ENCODE measurements at regions not wholly inside any gene's neighbourhood (a gene's known extent, or its start where the extent isn't known, plus 50 kb on each side); places are given as distances from the start of the nearest gene placed in this dataset.
"Not testable (repeated sequence)": the region's sequence is repeated elsewhere in the genome, so short reads cannot be mapped to it uniquely, and the experiment has no call there.

GRCh38 chr11:109606256-109606655 is 184.3 kb downstream of the C11orf87 start:
- Mint-ChIP-seq H3K4me3 (no peak overlapping the region), H3K9me3 (no peaks in the 10 kb centered on the region), H3K27ac (no peak overlapping the region), H3K27me3 (no peaks in the 10 kb centered on the region), H3K36me3 (no peaks in the 10 kb centered on the region), H3K4me1 (no peaks in the 10 kb centered on the region)
- no peak for ATAC-seq

DNA sequence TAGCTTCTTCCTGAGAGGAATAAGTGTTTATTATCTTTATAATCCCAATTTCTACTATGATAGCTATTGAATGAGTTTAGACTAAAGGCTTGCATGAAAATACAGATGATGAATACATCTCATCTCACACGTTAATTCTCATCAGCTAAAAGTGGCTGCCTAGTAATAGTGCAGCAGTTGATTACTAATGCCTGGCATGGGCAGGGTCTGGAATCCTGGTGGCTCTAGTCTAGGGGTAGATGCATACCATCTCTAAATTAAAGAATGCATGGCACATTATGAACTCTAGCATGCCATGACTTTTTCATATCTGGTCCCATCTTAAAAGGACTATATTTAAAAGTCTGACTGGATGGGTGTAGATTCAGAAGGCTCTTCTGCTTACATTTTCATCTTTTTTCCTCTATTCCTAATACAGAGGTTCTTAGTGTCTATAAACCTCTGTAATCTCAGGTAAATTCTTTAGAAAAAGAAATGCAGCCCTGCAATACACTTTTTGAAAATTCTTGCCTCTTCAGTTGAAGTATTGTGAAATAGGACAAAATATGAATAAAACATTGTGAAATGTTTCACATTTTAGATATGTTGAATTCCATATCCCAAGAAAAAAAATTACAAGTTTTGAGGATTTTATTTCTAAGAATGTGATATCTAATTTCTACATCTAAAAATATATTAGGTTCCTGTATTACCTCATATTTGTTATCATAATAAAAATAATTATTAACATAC is 187.6 kb downstream of the C11orf87 start:
- no peak overlapping the region for H3K27ac Mint-ChIP-seq
- ATAC-seq, result no peak
- H3K36me3 Mint-ChIP-seq, result no peaks in the 10 kb centered on the region
- H3K4me3 Mint-ChIP-seq, result no peak overlapping the region
- H3K4me1 Mint-ChIP-seq, result no peaks in the 10 kb centered on the region
- H3K9me3 Mint-ChIP-seq, result no peaks in the 10 kb centered on the region
- no peaks in the 10 kb centered on the region for H3K27me3 Mint-ChIP-seq

DNA sequence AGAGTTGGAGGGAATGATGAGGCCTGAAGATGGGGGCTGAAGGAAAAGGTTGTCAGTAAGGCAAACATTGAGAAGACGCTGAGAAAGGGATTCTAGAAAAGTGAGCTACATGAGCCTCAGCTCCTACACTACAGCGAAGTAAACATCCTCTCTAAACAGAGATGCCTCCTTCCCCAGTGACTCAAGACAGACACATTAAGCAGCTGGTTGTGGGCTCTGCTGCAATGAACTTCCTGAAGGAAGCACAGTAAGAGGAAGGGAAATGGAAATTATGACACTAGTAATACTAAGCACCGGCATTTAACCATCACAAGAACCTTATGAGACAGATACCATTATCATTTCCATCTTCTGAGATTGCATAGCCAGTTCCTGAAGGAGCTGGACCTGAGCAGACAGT is 190.5 kb downstream of the C11orf87 start:
- Mint-ChIP-seq H3K36me3 (no peaks in the 10 kb centered on the region), H3K4me3 (no peak overlapping the region), H3K4me1 (no peaks in the 10 kb centered on the region), H3K9me3 (no peaks in the 10 kb centered on the region), H3K27me3 (no peaks in the 10 kb centered on the region), H3K27ac (no peak overlapping the region)
- no peak for ATAC-seq

DNA sequence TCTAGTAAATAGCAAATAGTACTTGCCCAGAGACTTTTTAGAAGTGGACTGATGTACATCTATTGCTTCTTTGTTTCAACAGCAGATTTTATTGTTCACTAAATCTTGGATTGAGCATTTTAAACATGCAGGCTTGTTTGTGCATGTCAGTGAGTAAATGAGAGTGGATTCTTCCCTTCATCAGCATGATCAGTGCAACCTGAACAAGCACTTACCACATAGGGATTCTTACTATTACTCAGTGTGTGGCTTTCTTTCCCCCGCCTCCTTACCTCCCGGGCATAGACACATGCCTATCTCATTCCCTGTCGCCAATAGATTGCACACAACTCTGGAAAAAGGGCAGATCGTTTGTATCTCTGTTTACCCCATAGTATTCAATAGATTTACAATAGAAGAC is 197.5 kb downstream of the C11orf87 start:
- no peaks in the 10 kb centered on the region for H3K4me1 Mint-ChIP-seq
- H3K36me3 Mint-ChIP-seq, result no peaks in the 10 kb centered on the region

GRCh38 chr11:109629734-109630133 is 207.7 kb downstream of the C11orf87 start:
- no peaks in the 10 kb centered on the region for H3K27me3 Mint-ChIP-seq
- ATAC-seq, result no peak
- no peak overlapping the region for H3K4me3 Mint-ChIP-seq
- H3K27ac Mint-ChIP-seq, result no peak overlapping the region
- no peaks in the 10 kb centered on the region for H3K36me3 Mint-ChIP-seq
- H3K4me1 Mint-ChIP-seq, result no peaks in the 10 kb centered on the region
- H3K9me3 Mint-ChIP-seq, result peaks cover 17% of the 10 kb centered on the region

More for the DNA sequence above, 197.5 kb downstream of the C11orf87 start:
- no peak overlapping the region for H3K4me3 Mint-ChIP-seq
- H3K9me3 Mint-ChIP-seq, result no peaks in the 10 kb centered on the region
- no peak for ATAC-seq
- H3K27ac Mint-ChIP-seq, result no peak overlapping the region
- H3K27me3 Mint-ChIP-seq, result no peaks in the 10 kb centered on the region

DNA sequence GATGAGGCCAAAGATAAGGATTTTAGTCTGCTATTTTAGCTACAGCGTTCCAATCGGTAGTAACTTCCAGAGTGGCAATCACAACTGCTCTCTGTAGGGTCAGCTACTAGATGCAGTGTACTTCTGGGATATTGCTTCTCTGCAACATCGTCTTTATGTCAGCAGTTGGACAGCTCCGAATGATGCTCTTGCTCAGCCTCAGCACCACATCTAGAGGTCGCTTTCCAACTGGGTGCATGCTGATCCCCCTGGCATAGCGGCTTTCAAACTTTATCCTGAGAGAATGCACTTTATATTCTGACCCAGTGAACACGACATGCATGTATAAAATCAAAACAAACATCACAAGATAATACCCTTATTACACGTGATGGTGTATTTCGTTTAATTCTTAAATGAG is 219.6 kb downstream of the C11orf87 start:
- H3K27ac Mint-ChIP-seq, result no peak overlapping the region
- ATAC-seq, result no peak
- H3K36me3 Mint-ChIP-seq, result no peaks in the 10 kb centered on the region
- H3K4me3 Mint-ChIP-seq, result no peak overlapping the region
- H3K27me3 Mint-ChIP-seq, result no peaks in the 10 kb centered on the region
- H3K9me3 Mint-ChIP-seq, result no peaks in the 10 kb centered on the region
- H3K4me1 Mint-ChIP-seq, result no peaks in the 10 kb centered on the region

DNA sequence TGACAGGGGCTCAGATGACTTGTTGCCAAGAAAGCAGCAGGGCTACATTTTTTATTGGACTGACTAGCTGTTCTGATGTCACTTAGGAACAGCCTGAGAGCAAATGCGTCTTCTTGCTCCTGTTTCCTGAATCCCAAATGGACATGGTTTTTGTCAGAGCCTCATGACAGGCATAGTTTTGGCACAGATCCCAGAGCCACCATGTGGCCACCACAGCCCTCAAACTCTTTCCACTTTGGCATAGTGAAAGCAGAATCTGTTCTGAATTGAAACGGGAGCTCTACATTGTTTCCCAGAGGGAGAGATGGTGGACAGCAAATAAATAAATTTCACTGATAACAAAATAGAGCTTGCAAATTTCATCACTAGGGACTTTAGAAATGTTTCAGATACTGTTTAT is 222.2 kb downstream of the C11orf87 start:
- no peak overlapping the region for H3K4me3 Mint-ChIP-seq
- no peaks in the 10 kb centered on the region for H3K36me3 Mint-ChIP-seq
- H3K27ac Mint-ChIP-seq, result no peak overlapping the region
- no peaks in the 10 kb centered on the region for H3K27me3 Mint-ChIP-seq
- ATAC-seq, result no peak
- no peaks in the 10 kb centered on the region for H3K9me3 Mint-ChIP-seq
- H3K4me1 Mint-ChIP-seq, result no peaks in the 10 kb centered on the region

DNA sequence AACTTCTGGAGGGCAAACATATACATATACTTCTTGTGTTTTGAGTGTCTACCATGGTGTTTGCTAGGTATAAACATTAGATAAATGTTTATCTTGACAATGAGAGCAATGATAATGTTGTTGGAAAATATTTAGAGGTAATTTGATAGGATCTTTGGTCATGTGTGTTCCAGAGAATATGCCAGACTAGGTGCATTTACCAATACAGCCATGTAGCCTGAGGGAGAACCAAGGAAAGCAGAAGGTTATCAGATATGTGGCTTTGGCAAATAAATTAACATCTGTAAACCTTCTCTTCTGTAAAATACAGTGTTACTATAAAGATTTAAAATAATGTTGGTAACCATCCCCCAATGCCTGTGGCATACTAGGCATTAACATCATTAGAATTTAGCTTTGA is 226.8 kb downstream of the C11orf87 start:
- no peaks in the 10 kb centered on the region for H3K4me1 Mint-ChIP-seq
- H3K27ac Mint-ChIP-seq, result no peak overlapping the region
- H3K36me3 Mint-ChIP-seq, result no peaks in the 10 kb centered on the region
- H3K4me3 Mint-ChIP-seq, result no peak overlapping the region
- H3K27me3 Mint-ChIP-seq, result no peaks in the 10 kb centered on the region
- no peak for ATAC-seq
- no peaks in the 10 kb centered on the region for H3K9me3 Mint-ChIP-seq

DNA sequence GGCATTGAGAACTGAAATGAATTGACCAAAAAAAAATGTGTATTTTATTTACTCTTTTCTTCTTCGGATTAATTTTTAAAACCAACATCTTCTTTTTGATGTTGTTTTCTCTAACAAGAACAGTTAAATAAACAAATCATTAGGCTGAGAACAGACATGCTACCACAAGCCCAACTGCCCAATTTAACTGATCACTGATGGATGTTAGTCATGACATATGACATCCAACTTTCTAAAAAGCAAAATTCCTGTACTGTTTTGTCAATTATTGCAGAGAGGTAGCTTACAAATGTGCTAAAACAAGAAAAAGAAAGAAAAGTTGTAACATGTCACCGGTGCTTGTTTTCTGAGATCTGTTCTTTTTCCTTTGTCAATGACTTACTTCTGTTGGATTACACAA is 232.1 kb downstream of the C11orf87 start:
- no peak overlapping the region for H3K27ac Mint-ChIP-seq
- peaks cover 2% of the 10 kb centered on the region for H3K9me3 Mint-ChIP-seq
- ATAC-seq, result no peak
- H3K27me3 Mint-ChIP-seq, result no peaks in the 10 kb centered on the region
- H3K36me3 Mint-ChIP-seq, result no peaks in the 10 kb centered on the region
- no peaks in the 10 kb centered on the region for H3K4me1 Mint-ChIP-seq
- no peak overlapping the region for H3K4me3 Mint-ChIP-seq

- Mint-ChIP-seq H3K27me3 (no peaks in the 10 kb centered on the region), H3K27ac (no peak overlapping the region), H3K4me1 (no peaks in the 10 kb centered on the region), H3K4me3 (no peak overlapping the region), H3K36me3 (no peaks in the 10 kb centered on the region), H3K9me3 (peaks cover 2% of the 10 kb centered on the region)
- no peak for ATAC-seq
Measured at GRCh38 chr11:109658190-109658589, 236.2 kb downstream of the C11orf87 start.

GRCh38 chr11:109667719-109668118 is 245.7 kb downstream of the C11orf87 start:
- Mint-ChIP-seq H3K27me3 (no peaks in the 10 kb centered on the region), H3K4me3 (no peak overlapping the region), H3K36me3 (no peaks in the 10 kb centered on the region), H3K27ac (no peak overlapping the region), H3K9me3 (no peaks in the 10 kb centered on the region), H3K4me1 (no peaks in the 10 kb centered on the region)
- ATAC-seq, result no peak

GRCh38 chr11:109668973-109669634 is 247.1 kb downstream of the C11orf87 start:
- Mint-ChIP-seq H3K36me3 (no peaks in the 10 kb centered on the region), H3K27ac (no peak overlapping the region), H3K9me3 (no peaks in the 10 kb centered on the region), H3K27me3 (no peaks in the 10 kb centered on the region), H3K4me1 (no peaks in the 10 kb centered on the region), H3K4me3 (no peak overlapping the region)
- ATAC-seq, result no peak

DNA sequence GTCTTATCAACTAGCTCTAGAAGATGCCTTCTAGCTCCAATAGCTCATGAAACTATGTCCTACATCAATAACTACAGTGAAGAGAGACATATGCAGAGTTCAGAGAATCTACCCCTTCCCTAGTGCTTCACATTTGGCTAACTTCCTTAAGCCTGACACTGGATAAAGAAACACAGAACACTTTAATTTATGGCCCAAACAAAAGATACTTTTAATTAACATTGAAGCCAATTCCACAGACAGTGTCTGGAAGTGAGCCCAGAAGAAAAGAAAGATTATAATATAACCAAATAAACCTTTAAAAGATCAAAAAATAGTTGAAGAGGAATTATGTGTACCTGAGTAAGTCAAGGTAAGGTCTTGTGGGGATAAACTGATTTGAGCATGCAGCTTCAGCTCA is 255.2 kb downstream of the C11orf87 start:
- no peak overlapping the region for H3K4me3 Mint-ChIP-seq
- no peak for ATAC-seq
- no peak overlapping the region for H3K27ac Mint-ChIP-seq
- H3K36me3 Mint-ChIP-seq, result no peaks in the 10 kb centered on the region
- no peaks in the 10 kb centered on the region for H3K9me3 Mint-ChIP-seq
- H3K27me3 Mint-ChIP-seq, result no peaks in the 10 kb centered on the region
- no peaks in the 10 kb centered on the region for H3K4me1 Mint-ChIP-seq

GRCh38 chr11:109677876-109678275 is 255.9 kb downstream of the C11orf87 start:
- no peaks in the 10 kb centered on the region for H3K9me3 Mint-ChIP-seq
- no peaks in the 10 kb centered on the region for H3K4me1 Mint-ChIP-seq
- H3K27me3 Mint-ChIP-seq, result no peaks in the 10 kb centered on the region

GRCh38 chr11:109680127-109680526 is 258.1 kb downstream of the C11orf87 start:
- no peak overlapping the region for H3K4me3 Mint-ChIP-seq
- no peaks in the 10 kb centered on the region for H3K36me3 Mint-ChIP-seq
- H3K9me3 Mint-ChIP-seq, result no peaks in the 10 kb centered on the region
- no peak for ATAC-seq
- no peaks in the 10 kb centered on the region for H3K4me1 Mint-ChIP-seq
- no peak overlapping the region for H3K27ac Mint-ChIP-seq
- no peaks in the 10 kb centered on the region for H3K27me3 Mint-ChIP-seq

More at GRCh38 chr11:109677876-109678275, 255.9 kb downstream of the C11orf87 start:
- Mint-ChIP-seq H3K36me3 (no peaks in the 10 kb centered on the region), H3K27ac (no peak overlapping the region), H3K4me3 (no peak overlapping the region)
- no peak for ATAC-seq

DNA sequence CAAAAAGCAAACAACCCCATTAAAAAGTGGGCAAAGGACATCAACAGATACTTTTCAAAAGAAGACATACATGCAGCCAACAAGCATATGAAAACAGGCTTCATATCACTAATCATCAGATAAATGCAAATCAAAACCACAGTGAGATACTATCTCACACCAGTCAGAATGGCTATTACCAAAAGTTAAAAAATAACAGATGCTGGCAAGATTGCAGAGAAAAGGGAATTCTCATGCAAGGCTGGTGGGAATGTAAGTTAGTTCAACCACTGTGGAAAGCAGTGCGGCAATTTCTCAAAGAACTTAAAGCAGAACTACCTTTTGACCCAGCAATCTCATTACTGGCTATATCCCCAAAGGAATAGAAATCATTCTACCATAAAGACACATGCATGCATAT is 260.8 kb downstream of the C11orf87 start:
- not testable (repeated sequence) for H3K27me3 Mint-ChIP-seq, H3K4me3 Mint-ChIP-seq, H3K27ac Mint-ChIP-seq, H3K9me3 Mint-ChIP-seq, H3K36me3 Mint-ChIP-seq, ATAC-seq, H3K4me1 Mint-ChIP-seq
